Lung (tissue), 11 donors: ENCODE measurements at regions not wholly inside any gene's neighbourhood (a gene's known extent, or its start where the extent isn't known, plus 50 kb on each side); places are given as distances from the start of the nearest gene placed in this dataset.

Source experiments
- ATAC-seq: fragments of 200-7000 bp; cut with Tn5 transposase; one replicate; pipeline ENCODE4 v1.9.1; 2020; ENCODE audit warnings: moderate number of reproducible peaks; ENCODE audit not compliant: insufficient read depth, low FRiP score
- DNase-seq, 3 donors: peaks; one replicate each; pipeline ENCODE4 v3.0.0-alpha.2; 2013 to 2017
- H3K27ac ChIP-seq, 2 donors: one replicate each; pipeline ENCODE4 v1.5.1; 2013; ENCODE audit warnings: mild to moderate bottlenecking in 2 of 2, moderate library complexity in 2 of 2, control low read depth in 1 of 2, inconsistent platforms in 1 of 2, low read depth in 1 of 2, low read length in 1 of 2
- H3K27me3 ChIP-seq, 3 donors: one replicate each; pipeline ENCODE4 v1.5.1; 2013; ENCODE audit warnings: low read length in 2 of 3; ENCODE audit not compliant: control insufficient read depth in 3 of 3, insufficient read depth in 3 of 3
- H3K36me3 ChIP-seq, 4 donors: one replicate each; pipeline ENCODE4 v1.5.1; 2013; ENCODE audit warnings: low read length in 4 of 4, mild to moderate bottlenecking in 1 of 4, moderate library complexity in 1 of 4; ENCODE audit not compliant: control insufficient read depth in 4 of 4, insufficient read depth in 4 of 4
- H3K4me1 ChIP-seq, 5 donors: one replicate each; pipeline ENCODE4 v1.5.1; 2013; ENCODE audit warnings: low read length in 5 of 5, mild to moderate bottlenecking in 2 of 5, moderate library complexity in 1 of 5; ENCODE audit not compliant: control insufficient read depth in 5 of 5, insufficient read depth in 5 of 5
- H3K4me3 ChIP-seq: one replicate; pipeline ENCODE4 v1.5.1; 2013; ENCODE audit warnings: mild to moderate bottlenecking, control low read depth, moderate library complexity
- H3K9ac ChIP-seq, 2 donors: one replicate each; pipeline ENCODE4 v1.5.1; 2013; ENCODE audit warnings: low read length in 2 of 2, control low read depth in 1 of 2; ENCODE audit not compliant: insufficient read depth in 1 of 2
- H3K9me3 ChIP-seq, 4 donors: one replicate each; pipeline ENCODE4 v1.5.1; 2013; ENCODE audit warnings: low read length in 3 of 4, mild to moderate bottlenecking in 1 of 4, moderate library complexity in 1 of 4; ENCODE audit not compliant: control insufficient read depth in 4 of 4, insufficient read depth in 3 of 4
- CTCF ChIP-seq: IDR thresholded peaks from 2 replicates; pipeline ENCODE4 v1.5.1; 2012; ENCODE audit warnings: mild to moderate bottlenecking; ENCODE audit errors: control extremely low read depth, extremely low read depth
- WGBS, 2 donors: extraction: QIAGEN DNeasy Blood & Tissue Kit; methylation state at CpG; one replicate each; pipeline ENCODE4 v1.1.7; 2013; 5-methylcytosine and 5-hydroxymethylcytosine counted together
- donor health status: control.
- donor health status: control.
- donor health status: Bipolar disorder and iron deficiency.
- donor health status: healthy.
- donor health status: DM: yes; HTN: yes; CAD: no.

GRCh38 chr7:138369797-138370196 is 90.3 kb upstream of the TRIM24 start:
- no peak overlapping the region for H3K4me3 ChIP-seq
- H3K36me3 ChIP-seq, result no peaks in the 10 kb centered on the region
- no peaks in the 10 kb centered on the region for H3K4me1 ChIP-seq
- no peaks in the 10 kb centered on the region for H3K27me3 ChIP-seq
- WGBS, 2 donors, result 93 to 94% methylated on average over 1 of the region's 1 CpG
- no peak for TF ChIP-seq CTCF
- DNase-seq (no peak), ATAC-seq (no peak)
- H3K27ac ChIP-seq, result no peak overlapping the region
- H3K9ac ChIP-seq, result no peak overlapping the region
- H3K9me3 ChIP-seq, result peaks cover 0 to 12% (median 9%) of the 10 kb centered on the region in 4 donors

- peaks cover 0 to 12% (median 9%) of the 10 kb centered on the region in 4 donors for H3K9me3 ChIP-seq
These were observed 89.1 kb upstream of the TRIM24 start for GRCh38 chr7:138370956-138371355.

GRCh38 chr7:138374119-138374693 is 85.9 kb upstream of the TRIM24 start:
- DNase-seq (no peak), ATAC-seq (no peak)
- Histone ChIP-seq H3K27ac (no peak overlapping the region), H3K4me1 (no peaks in the 10 kb centered on the region), H3K9ac (no peak overlapping the region), H3K9me3 (peaks cover 0 to 12% (median 6%) of the 10 kb centered on the region in 4 donors), H3K4me3 (no peak overlapping the region), H3K36me3 (no peaks in the 10 kb centered on the region), H3K27me3 (no peaks in the 10 kb centered on the region)
- no peak for TF ChIP-seq CTCF
- 93 to 96% methylated on average over 3 of the region's 3 CpGs for WGBS, 2 donors

More at GRCh38 chr7:138370956-138371355, 89.1 kb upstream of the TRIM24 start:
- no peak overlapping the region for H3K27ac ChIP-seq
- H3K4me3 ChIP-seq, result no peak overlapping the region
- ATAC-seq, result no peak
- H3K27me3 ChIP-seq, result no peaks in the 10 kb centered on the region
- H3K4me1 ChIP-seq, result no peaks in the 10 kb centered on the region
- no peaks in the 10 kb centered on the region for H3K36me3 ChIP-seq
- no peak for TF ChIP-seq CTCF
- 85 to 92% methylated on average over 2 of the region's 2 CpGs for WGBS, 2 donors
- no peak overlapping the region for H3K9ac ChIP-seq
- no peak for DNase-seq

- H3K9me3 ChIP-seq, result peaks cover 0 to 3% (median 0%) of the 10 kb centered on the region in 4 donors
- no peaks in the 10 kb centered on the region for H3K27me3 ChIP-seq
- TF ChIP-seq CTCF, result no peak
- no peak overlapping the region for H3K27ac ChIP-seq
- H3K4me1 ChIP-seq, result no peaks in the 10 kb centered on the region
- 88 to 96% methylated on average over 2 of the region's 2 CpGs for WGBS, 2 donors
- DNase-seq (no peak), ATAC-seq (no peak)
- no peak overlapping the region for H3K9ac ChIP-seq
- H3K4me3 ChIP-seq, result no peak overlapping the region
- no peaks in the 10 kb centered on the region for H3K36me3 ChIP-seq
These were observed 82.8 kb upstream of the TRIM24 start for GRCh38 chr7:138377306-138377705.
